HUDEP-2 (cell line): ENCODE measurements at regions not wholly inside any gene's neighbourhood (a gene's known extent, or its start where the extent isn't known, plus 50 kb on each side); places are given as distances from the start of the nearest gene placed in this dataset.

Experiments
- DNase-seq, 76 experiments: peaks; one replicate each; lab custom pipeline; 2025; ENCODE audit not compliant: unreplicated experiment in 76 of 76; lab: John Stamatoyannopoulos, UW

DNA sequence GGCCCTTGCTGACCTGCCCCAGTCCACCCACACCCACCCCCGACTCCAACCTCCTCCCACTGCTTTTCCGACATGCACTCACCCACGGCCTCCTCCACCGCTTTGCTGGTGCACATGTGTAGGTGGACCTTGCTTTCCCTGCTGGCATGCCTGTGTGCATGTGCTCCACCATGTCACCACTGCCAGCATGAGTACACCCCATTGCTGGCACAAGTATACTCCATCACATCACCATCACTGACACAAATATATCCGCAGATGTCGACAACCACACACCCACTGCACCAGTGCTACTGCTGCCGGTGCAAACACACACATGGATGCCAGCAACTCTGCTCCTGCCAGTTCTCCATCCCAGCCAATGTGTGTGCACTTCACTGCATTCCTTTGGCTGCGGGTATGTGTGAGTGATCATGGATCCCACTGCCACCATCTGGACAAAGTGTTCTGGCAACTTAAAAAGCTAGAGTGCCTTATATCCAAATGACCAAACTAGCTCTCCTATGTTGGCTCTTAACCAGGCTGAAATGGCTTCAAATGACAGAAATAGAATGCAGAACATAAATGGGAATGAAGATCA lies 1072.3 kb downstream of the RAPGEF2 start:
- DNase-seq: no peak

DNA sequence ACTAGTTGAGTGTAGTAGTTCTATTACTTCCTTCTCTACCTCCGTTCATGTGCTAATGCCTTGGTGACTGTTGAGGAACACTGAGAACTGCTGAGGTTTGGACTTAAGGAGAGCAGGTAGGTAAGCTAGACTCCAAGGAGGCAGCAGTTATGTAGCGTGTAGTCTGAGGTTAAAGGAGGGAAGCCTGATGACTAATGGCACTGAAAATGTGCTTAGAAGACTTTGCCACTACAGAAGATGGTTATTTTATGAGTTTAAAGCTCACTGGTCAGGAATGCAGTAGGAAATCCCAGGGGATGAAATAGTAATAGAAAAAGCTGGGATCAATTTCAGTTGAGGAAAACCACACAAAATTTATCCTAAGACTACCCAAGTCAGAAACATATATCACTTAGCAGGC lies 1077.3 kb downstream of the RAPGEF2 start:
- DNase-seq: no peak

DNA sequence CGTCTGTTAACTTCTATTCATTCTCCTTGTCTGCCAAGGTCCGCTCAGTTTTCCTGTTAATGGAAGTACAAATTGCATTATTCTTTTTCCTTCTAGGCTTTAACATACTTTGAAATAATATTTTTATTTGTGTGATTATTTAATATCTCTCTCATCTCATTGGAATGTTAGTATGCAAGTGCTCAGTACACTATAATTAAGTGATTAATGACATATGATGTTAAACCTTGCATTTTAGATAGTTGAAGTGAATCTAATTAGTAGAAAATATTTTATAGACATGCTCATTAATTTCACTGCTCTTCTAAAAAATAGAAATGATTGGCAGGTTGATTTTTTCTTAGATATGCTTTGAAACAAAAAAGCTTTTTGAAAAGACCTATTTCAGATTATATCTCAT lies 1079.8 kb downstream of the RAPGEF2 start:
- no peak for DNase-seq

DNA sequence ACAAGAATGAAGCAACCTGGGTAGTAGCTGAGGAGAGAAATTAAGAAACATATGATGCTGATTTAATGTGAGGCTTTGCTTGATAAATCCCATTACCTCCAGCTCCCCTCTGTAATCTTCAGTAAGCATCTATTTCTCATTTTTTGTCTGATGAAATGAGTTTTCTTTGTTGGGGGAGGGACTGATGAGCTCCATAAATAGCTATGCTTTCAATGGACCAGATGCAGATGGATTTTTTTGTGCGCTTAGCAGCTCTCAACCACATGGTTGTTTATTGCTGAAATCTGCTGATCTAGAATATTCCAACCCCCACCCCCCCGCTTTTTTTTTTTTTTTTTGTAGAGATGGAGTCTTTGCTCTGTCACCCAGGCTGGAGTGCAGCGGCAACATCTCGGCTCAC lies 1082.0 kb downstream of the RAPGEF2 start:
- DNase-seq: no peak

DNA sequence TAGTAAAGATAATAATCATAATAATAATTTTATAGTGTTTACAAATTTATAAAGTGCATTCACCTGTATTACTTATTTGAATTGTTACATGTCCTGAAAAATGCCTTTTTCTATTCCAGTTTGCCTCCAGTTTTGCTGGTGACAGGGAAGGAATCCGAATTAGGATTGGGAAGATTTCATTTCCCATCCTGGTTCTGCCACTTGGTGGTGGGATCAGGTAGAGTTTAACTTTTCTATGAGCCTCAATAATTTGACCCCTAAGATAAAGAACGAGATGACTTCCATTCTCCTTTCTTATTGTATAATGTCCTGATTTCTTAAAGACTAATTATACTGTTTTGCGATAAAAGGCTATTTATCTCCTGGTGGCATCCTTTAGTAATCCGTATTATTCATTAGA lies 1090.9 kb downstream of the RAPGEF2 start:
- DNase-seq: no peak

DNA sequence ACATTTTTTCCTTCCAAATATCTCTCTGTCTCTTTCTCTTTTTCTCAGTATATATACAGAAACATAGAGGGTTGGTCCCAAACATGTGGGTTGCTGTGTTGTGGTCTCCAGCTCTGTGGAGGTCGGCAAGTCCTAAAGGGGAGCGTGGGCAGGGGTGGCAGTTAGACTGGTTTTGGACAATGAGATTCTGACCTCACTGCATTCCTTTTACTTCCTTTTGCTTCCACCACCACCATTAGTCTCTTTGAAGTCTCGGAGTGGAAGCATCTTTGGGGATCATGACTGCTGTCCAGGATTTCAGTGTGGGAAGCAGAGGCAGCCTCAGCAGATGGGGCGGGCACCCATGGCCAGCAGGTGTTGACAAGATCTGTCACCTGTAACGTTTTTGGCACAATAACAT lies 1091.8 kb downstream of the RAPGEF2 start:
- no peak for DNase-seq

DNA sequence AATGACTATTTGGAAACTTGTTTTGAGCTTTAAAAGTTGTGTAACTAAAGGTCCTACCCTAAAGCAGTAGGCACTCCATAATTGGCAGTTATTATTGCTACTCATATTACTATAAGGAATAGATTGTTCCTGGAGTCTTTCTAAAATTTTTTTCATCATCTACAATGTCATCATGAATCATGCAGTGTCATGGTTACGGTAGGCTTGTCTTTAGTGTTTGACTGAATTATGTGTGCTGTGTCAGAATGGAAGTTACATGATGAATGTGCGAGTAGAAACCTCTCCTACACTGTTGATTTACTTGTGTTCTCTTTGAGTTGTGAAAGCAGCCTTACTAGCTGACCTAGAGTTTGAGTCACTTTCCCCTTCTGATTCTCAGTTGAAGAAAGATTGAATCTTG lies 1099.9 kb downstream of the RAPGEF2 start:
- DNase-seq: no peak

DNA sequence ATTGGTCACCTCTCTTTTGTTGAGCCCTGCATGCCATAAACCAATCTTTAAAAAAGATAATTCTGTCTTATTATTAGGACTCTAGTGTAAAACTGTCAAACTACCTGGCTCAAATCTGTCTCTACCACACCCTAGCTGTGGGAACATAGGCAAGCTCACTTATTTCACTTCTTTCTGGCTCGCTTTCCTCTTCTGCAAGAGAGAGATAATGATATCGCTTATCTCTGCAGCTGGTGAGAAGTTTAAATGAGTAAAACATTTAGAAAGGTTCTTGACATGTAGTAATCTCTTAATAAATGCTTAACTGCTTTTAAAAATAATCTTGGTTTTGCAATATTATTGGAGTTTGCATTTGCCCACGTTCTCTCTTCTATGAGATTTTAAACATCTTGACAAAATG lies 1109.2 kb downstream of the RAPGEF2 start:
- peak in 1 of 76 experiments; percentile 0 for DNase-seq

DNA sequence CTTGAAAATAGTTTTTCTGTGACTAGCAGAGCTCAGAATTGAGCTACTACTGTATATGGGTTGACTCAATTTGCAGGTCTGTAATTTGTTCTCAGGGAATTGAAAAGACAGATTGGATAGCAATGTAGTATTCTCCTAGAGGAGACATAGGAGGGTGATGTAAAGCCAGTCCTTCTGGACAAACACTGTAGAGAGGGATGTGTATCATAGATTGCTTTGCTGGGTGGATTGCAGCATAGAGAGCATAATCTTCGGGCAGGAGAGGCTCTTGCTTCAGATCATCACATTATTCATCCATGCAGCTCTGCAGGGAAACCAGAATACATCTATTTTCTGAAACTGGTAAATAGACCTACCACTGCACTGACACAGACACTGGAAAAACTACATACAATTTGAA lies 1110.5 kb downstream of the RAPGEF2 start:
- DNase-seq: no peak

DNA sequence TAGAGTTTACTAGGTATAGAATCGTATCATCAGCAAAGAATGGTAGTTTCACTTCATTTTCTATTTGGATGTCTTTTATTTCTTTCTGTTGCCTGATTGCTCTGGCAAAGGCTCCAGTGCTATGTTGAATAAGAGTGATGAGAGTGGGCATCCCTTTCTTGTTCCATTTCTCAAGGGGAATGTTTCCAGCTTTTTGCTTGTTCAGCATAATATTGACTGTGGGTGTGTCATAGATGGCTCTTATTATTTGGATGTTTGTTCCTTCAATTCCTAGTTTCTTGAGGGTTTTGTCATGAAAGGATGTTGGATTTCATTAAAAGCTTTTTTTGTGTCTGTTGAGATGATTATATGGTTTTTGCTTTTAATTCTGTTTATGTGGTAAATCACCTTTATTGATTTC lies 1114.5 kb downstream of the RAPGEF2 start:
- DNase-seq: no peak

DNA sequence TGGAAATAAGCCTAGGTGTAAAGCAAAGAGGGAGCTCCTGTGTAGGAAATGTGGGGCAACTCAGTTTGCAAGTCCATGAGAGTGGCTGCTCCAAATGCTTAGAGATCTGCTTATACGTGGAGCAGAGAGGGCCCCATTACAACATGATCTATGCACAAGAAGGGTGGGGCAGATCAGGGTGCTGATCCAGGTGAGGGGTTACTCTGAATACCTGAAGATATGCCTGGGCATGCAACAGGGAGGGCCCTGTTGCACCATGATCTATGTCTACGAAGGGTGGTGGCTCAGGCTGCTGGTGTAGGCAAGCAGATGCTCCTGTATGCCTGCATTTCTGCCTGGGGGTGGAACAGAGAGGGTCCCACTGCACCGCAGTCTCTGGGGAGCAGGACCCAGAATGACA lies 1121.2 kb downstream of the RAPGEF2 start:
- DNase-seq: no peak

DNA sequence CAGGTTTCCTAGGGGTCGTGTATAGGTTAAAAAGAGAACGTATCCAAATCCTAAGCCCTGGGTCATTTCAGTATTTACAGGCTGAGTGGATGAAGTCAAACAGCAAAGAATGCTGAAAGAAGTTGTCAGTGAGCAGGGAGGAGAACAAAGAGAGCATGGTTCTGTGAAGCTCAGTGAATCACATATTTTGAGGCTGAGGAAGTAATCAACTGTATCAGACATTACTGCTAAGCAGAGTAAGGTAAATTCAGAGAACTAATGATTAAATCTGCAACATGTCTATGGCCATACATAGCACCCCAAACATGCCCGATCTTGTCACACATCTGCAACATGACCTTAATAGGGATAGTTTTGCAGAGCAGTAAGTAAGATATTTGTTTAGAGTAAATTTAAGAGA lies 1130.3 kb downstream of the RAPGEF2 start:
- DNase-seq: no peak

DNA sequence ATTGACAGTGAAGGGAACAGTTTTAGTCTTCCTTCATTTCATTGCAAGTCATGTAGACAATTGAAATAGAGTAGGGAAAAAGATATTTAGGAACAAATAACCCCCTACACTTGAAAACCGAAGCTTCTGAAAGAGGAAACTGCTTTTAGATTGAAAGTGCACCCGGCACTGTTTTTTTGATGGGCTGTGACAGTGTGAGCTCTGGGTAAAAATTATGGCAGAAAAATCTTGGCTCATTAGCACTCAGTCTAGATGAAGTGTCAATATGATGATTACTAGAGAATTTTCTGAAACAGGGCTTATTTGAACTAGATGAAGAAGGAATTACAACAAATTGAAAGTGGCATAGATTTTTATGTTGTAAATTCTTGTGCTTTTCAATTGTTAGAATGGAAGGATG lies 1132.4 kb downstream of the RAPGEF2 start:
- no peak for DNase-seq

DNA sequence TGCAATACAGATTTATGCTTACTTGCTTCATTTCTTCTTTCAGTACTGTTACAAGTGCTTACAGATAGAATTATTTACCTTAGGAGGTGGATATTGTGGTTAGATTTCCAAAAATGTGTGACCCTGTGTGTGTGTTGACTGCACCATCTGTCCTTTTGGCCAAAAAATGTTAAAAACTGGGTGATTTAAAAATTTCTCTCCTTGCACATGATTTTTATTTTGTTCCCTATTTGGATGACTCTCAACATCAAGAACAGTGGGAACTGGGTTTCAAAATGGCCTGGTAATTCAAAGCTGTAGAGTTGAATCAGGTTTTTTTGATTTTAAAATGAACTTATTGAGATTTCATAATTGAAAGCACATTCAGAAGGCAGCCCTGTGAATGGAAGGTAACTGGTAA lies 1132.9 kb downstream of the RAPGEF2 start:
- DNase-seq: no peak

DNA sequence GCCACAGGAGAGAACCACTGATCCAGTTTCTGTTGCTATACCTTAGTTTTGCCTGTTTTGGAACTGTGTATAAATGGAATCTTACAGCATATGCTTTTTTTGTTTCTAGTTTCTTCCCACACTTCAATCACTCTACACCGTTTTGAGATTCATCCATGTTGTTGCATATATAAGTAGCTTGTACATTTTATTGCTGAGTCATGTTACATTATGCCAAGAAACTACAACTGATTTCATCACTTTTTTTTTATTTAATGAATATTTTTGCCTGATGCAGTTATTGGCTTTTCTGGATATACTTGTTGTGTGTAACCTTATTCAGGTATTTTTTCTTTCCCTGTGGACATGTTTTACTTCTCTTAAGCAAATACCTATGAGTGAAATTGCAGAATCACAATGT lies 1135.9 kb downstream of the RAPGEF2 start:
- DNase-seq: no peak

DNA sequence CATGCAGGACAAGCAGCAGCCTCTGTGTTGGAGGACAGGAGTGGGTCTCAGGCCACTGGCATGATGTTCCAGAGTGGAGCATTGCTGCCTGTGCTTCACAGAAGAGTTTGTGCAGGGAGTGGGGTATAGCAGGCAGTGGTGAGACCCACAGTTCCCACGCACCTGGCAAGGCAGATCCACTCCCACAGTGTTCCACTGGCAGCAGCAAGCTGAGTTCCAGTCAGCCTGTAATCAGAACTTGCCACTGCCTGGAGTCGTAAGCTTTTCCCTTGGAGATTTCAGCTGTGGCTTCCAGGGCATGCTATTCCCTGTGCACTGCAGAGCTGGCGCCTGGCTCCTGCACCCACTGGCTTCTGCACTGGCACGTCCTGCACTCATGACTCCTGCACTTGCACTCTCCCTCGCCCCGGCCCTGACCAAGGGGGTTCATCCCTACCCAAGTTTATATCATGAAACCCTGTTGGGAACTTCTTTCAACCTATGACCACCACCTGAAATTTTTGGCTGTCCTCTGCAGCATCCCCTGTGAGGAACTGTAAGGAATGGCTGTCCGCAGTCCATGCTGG lies 1144.3 kb downstream of the RAPGEF2 start:
- no peak for DNase-seq

DNA sequence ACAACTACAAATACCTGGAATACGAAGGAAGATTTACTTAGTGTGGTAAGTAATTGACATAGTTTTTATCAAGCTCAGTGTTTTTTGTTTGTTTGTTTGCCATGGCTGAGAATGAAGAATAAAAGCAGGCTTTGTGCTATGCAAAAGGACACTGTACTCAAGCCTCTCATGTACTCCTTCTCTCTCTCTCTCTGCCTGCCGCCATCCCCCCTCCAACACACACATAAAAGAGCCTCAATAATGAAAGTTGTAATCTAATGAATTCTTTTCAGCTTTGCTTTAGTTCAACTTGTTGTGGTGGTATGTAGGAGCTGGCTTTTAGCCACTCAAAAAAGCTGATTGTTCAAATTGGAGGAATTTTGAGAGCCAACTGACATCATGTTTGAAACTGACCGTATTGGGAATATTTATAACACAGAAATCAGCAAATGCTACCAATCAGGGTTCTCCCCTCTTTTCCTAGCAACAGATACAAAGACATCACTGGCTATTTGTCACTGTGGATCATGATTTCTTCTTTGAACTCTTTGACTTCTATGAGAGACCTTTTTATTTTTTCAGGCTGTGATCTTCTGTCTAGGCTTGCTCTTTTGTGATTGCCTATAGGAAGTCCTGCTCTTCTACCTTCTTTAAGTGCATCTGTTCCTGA lies 1148.8 kb downstream of the RAPGEF2 start:
- DNase-seq: no peak

DNA sequence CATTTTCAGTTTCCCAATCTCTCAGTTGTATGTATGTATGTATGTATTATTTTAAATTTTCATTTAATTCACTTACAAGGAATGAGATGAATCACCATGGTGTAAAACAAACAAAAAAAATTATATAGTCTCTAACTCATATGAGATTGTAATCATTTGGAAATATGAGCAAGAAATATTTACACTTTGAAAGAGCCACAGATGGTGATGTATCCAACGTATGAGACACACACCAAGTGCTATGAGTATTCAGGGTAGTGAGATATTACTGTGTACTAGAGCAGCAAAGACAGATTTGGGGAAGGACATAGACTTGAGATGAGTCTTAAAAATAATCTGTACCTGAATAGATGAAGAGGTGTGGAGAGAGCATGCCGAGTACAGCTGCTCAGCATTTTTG lies 1154.4 kb downstream of the RAPGEF2 start:
- no peak for DNase-seq

DNA sequence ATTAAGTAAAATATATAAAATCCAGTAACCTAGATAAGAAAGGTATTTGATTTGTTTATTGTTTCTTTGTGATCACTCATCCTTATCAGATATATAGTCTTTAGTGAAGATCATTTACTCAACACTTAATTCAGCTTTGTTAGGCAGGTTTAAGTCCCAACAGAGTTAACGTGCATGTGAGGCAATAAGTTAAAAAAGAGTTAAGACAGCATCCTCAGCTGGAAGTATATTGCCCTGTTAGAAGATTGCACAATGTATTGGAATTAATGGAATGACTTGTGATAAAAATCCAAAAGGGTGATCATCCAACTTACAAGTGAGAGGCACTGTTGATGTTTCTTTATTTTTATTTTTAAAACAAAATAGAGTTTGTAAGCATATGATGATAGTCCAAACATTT lies 1162.1 kb downstream of the RAPGEF2 start:
- DNase-seq: no peak

DNA sequence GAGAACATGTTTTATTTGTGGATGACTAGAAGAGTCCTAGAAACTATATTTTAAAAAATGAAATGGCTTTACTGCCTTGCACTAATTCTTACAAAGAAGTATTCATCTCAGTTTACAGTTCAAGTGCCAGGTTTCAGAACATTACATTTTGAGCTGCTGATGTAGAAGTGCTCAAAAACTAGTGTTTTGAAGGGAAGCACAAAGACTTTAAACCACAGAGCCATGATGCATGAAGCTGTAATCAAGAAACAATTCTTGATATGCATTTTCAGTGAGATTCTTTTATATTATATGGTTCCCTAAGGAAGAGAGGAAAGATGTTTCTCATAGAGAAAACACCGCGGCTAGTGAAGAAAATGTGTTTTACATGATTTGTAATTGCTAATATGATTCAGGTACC lies 1163.0 kb downstream of the RAPGEF2 start:
- DNase-seq: no peak

DNA sequence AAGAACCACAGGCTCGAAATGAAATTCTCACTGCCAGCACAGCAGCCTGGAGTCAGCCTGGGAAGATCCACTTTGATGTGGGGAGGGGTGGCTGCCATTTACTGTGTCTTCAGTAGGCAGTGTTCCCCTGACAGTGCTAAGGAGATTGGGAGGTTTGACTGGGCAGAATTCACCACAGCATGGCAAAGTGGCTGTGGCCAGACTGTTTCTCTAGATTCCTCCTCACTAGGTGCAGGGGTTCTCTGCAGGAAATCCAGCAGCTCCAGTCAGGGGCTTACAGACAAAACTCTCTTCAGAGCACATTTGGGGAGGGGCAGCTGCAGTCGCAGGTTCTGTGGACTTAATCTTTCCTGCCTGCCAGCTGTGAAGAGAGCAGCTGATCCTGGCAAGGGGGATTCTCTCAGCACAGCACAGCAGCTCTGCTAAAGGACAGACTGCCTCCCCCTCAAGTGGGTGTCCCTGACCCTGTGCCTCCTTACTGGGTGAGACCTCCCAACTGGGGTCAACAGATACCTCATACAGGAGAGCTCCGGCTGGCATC lies 1174.0 kb downstream of the RAPGEF2 start:
- no peak for DNase-seq

DNA sequence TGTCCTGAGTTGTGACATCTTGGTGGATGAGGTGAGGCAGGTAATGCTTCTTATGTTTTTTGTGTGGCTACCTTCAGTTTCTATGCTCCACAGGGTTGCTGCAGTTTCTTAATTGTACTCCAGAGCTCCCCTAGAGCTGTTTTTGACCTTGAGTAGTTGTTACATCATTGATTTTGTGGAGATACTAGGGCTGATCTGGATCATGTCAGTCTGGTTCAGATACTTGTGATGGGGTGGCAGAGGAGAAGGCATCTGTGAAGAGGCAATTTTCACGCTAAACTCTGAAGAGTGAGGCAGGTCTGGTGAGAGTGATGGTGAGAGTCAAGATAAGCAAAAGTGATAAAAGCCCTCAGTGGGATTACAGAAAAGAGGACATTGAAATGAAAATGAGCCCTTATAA lies 1180.2 kb downstream of the RAPGEF2 start:
- DNase-seq: no peak
